ENCODE measurements at regions not wholly inside any gene's neighbourhood (a gene's known extent, or its start where the extent isn't known, plus 50 kb on each side); places are given as distances from the start of the nearest gene placed in this dataset.
"Not testable (repeated sequence)": the region's sequence is repeated elsewhere in the genome, so short reads cannot be mapped to it uniquely, and the experiment has no call there.

GRCh38 chr4:152181150-152181549 is 354.7 kb downstream of the FBXW7 start:
- TF ChIP-seq CTCF (IDR thresholded peaks at IDR 0.05; ENCODE audit: low read depth, low read length, missing control alignments), result no peak
- Histone ChIP-seq H3K4me3 (ENCODE audit: low read depth, low read length) (no peak overlapping the region), H3K36me3 (replicated peaks) (no peaks in the 10 kb centered on the region), H3K27ac (no peak overlapping the region), H3K27me3 (replicated peaks) (no peaks in the 10 kb centered on the region)
- in situ Hi-C loops (cut with HindIII; ENCODE audit: low pct_ligation_motif_present, low sequenced_read_pairs), result no loop called here
- DNase-seq, result no peak

- TF ChIP-seq CTCF (IDR thresholded peaks at IDR 0.05; ENCODE audit: low read depth, low read length, missing control alignments), result no peak
- Histone ChIP-seq H3K27ac (no peak overlapping the region), H3K27me3 (replicated peaks) (no peaks in the 10 kb centered on the region), H3K36me3 (replicated peaks) (no peaks in the 10 kb centered on the region), H3K4me3 (ENCODE audit: low read depth, low read length) (no peak overlapping the region)
- in situ Hi-C loops (cut with HindIII; ENCODE audit: low pct_ligation_motif_present, low sequenced_read_pairs), result no loop called here
- no peak for DNase-seq
Measured at GRCh38 chr4:152180369-152180768, 355.5 kb downstream of the FBXW7 start.

GRCh38 chr4:152177538-152177937 is 358.4 kb downstream of the FBXW7 start:
- H3K36me3 ChIP-seq (replicated peaks); DNase-seq; in situ Hi-C loops (cut with HindIII; ENCODE audit: low pct_ligation_motif_present, low sequenced_read_pairs); H3K27ac ChIP-seq; H3K4me3 ChIP-seq (ENCODE audit: low read depth, low read length); H3K27me3 ChIP-seq (replicated peaks): not testable (repeated sequence)

- in situ Hi-C loops (cut with HindIII; ENCODE audit: low pct_ligation_motif_present, low sequenced_read_pairs), result no loop called here
- no peak for DNase-seq
- Histone ChIP-seq H3K27ac (no peak overlapping the region), H3K4me3 (ENCODE audit: low read depth, low read length) (no peak overlapping the region), H3K27me3 (replicated peaks) (no peaks in the 10 kb centered on the region), H3K36me3 (replicated peaks) (no peaks in the 10 kb centered on the region)
- no peak for TF ChIP-seq CTCF (IDR thresholded peaks at IDR 0.05; ENCODE audit: low read depth, low read length, missing control alignments)
Measured at GRCh38 chr4:152176627-152177214, 359.2 kb downstream of the FBXW7 start.

GRCh38 chr4:152175586-152175985 is 360.3 kb downstream of the FBXW7 start:
- H3K4me3 ChIP-seq (ENCODE audit: low read depth, low read length), result no peak overlapping the region
- in situ Hi-C loops (cut with HindIII; ENCODE audit: low pct_ligation_motif_present, low sequenced_read_pairs), result no loop called here
- H3K36me3 ChIP-seq (replicated peaks), result no peaks in the 10 kb centered on the region
- TF ChIP-seq CTCF (IDR thresholded peaks at IDR 0.05; ENCODE audit: low read depth, low read length, missing control alignments), result no peak
- DNase-seq, result no peak
- H3K27me3 ChIP-seq (replicated peaks), result no peaks in the 10 kb centered on the region
- no peak overlapping the region for H3K27ac ChIP-seq

GRCh38 chr4:152172146-152172545 is 363.7 kb downstream of the FBXW7 start:
- Histone ChIP-seq H3K27me3 (replicated peaks) (no peaks in the 10 kb centered on the region), H3K27ac (no peak overlapping the region), H3K36me3 (replicated peaks) (no peaks in the 10 kb centered on the region), H3K4me3 (ENCODE audit: low read depth, low read length) (no peak overlapping the region)
- in situ Hi-C loops (cut with HindIII; ENCODE audit: low pct_ligation_motif_present, low sequenced_read_pairs), result no loop called here
- no peak for DNase-seq
- TF ChIP-seq CTCF (IDR thresholded peaks at IDR 0.05; ENCODE audit: low read depth, low read length, missing control alignments), result no peak
